Activated B cell treated with CpG ODN at 0.5 μM for 24 hours (primary cell): ENCODE measurements at regions not wholly inside any gene's neighbourhood (a gene's known extent, or its start where the extent isn't known, plus 50 kb on each side); places are given as distances from the start of the nearest gene placed in this dataset.
"Not testable (repeated sequence)": the region's sequence is repeated elsewhere in the genome, so short reads cannot be mapped to it uniquely, and the experiment has no call there.

Experiments used
- ATAC-seq: fragments of 200-7000 bp; cut with Tn5 transposase; one replicate; pipeline ENCODE4 v1.10.0; 2021; ENCODE audit warnings: low read depth, mild to moderate bottlenecking, moderate library complexity
- CTCF ChIA-PET: fragments of 350-600 bp; sonication (Branson Sonifier 250); formaldehyde crosslinking; loops from one replicate; lab custom pipeline; 2021; ENCODE audit warnings: antibody characterized with exemption; lab: Charles Lee
- POLR2A ChIA-PET: fragments of 350-600 bp; sonication (Branson Sonifier 250); formaldehyde crosslinking; loops from one replicate; lab custom pipeline; 2021; ENCODE audit warnings: antibody characterized with exemption; lab: Charles Lee
- DNase-seq: peaks from one replicate; pipeline ENCODE4 v3.0.0; 2022
- H3K27ac Mint-ChIP-seq: one replicate; pipeline ENCODE4 v1.8.0; 2020; ENCODE audit warnings: mixed read lengths
- H3K27me3 Mint-ChIP-seq: one replicate; pipeline ENCODE4 v1.8.0; 2021; ENCODE audit warnings: mixed read lengths
- H3K36me3 Mint-ChIP-seq: one replicate; pipeline ENCODE4 v1.8.0; 2021; ENCODE audit warnings: low read depth, mixed read lengths
- H3K4me1 Mint-ChIP-seq: one replicate; pipeline ENCODE4 v1.8.0; 2021; ENCODE audit warnings: mixed read lengths
- H3K4me3 Mint-ChIP-seq: one replicate; pipeline ENCODE4 v1.8.0; 2020; ENCODE audit warnings: mild to moderate bottlenecking, mixed read lengths
- H3K9me3 Mint-ChIP-seq: one replicate; pipeline ENCODE4 v1.8.0; 2020; ENCODE audit warnings: mixed read lengths
- CTCF ChIP-seq: fragments of 200-600 bp; IDR thresholded peaks from one replicate; pipeline ENCODE4 v1.8.0; 2022; ENCODE audit warnings: antibody characterized with exemption, mild to moderate bottlenecking
- intact Hi-C: fragments of 100-400 bp; cut with micrococcal nuclease; formaldehyde crosslinking; loops from one replicate; pipeline ENCODE4 v1.15.1; 2024

DNA sequence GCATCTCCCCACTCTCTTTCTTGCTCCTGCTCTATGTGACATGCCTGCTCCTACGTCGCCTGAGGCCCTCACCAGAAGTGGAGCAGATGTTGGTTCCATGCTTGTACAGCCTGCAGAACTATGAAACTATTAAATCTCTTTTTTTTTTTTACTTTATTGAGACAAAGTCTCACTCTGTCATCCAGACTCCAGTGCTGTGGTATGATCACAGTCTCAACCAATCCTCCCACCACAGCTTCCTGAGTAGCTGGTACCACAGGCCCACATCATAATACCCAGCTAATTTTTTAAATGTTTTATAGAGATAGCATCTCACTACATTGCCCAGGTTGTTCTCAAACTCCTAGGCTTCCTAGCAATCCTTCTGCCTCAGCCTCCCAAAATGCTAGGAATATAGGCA lies 1067.7 kb downstream of the PCDH9 start:
- H3K4me3 Mint-ChIP-seq = no peak overlapping the region
- H3K4me1 Mint-ChIP-seq = peaks cover 5% of the 10 kb centered on the region
- DNase-seq = no peak
- no peaks in the 10 kb centered on the region for H3K36me3 Mint-ChIP-seq
- H3K9me3 Mint-ChIP-seq = no peaks in the 10 kb centered on the region
- no peak for ATAC-seq
- no peak for TF ChIP-seq CTCF
- H3K27ac Mint-ChIP-seq = no peak overlapping the region
- no peaks in the 10 kb centered on the region for H3K27me3 Mint-ChIP-seq
- POLR2A ChIA-PET = no interaction called here
- intact Hi-C loops = no loop called here
- CTCF ChIA-PET = no interaction called here

DNA sequence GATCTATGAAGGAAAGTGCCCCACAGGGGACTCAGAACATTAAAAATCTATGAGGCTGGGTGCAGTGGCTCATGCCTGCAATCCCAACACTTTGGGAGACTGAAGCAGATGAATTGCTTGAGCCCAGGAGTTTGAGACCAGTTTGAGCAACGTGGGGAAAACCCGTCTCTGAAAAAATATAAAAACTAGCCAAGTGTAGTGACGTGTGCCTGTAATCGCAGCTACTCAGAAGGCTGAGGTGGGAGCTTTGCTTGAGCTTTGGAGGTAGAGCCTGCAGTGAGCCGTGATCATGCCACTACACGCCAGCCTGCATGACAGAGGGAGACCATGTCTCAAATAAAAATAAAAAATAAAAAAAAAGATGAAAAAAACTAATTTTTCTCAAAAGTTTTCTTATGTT lies 1070.6 kb downstream of the PCDH9 start:
- Mint-ChIP-seq H3K27me3 (no peaks in the 10 kb centered on the region), H3K36me3 (no peaks in the 10 kb centered on the region), H3K4me1 (peaks cover 5% of the 10 kb centered on the region), H3K9me3 (no peaks in the 10 kb centered on the region), H3K27ac (no peak overlapping the region), H3K4me3 (no peak overlapping the region)
- DNase-seq (no peak), ATAC-seq (no peak)
- TF ChIP-seq CTCF = no peak
- POLR2A ChIA-PET = no interaction called here
- intact Hi-C loops = no loop called here
- CTCF ChIA-PET = no interaction called here

- Mint-ChIP-seq H3K4me1 (peaks cover 5% of the 10 kb centered on the region), H3K36me3 (no peaks in the 10 kb centered on the region), H3K4me3 (no peak overlapping the region), H3K27me3 (no peaks in the 10 kb centered on the region), H3K9me3 (no peaks in the 10 kb centered on the region), H3K27ac (no peak overlapping the region)
- intact Hi-C loops = no loop called here
- POLR2A ChIA-PET = no interaction called here
- DNase-seq = no peak
- CTCF ChIA-PET = no interaction called here
- ATAC-seq = no peak
- no peak for TF ChIP-seq CTCF
These were observed 1075.2 kb downstream of the PCDH9 start for GRCh38 chr13:66154976-66155375.

DNA sequence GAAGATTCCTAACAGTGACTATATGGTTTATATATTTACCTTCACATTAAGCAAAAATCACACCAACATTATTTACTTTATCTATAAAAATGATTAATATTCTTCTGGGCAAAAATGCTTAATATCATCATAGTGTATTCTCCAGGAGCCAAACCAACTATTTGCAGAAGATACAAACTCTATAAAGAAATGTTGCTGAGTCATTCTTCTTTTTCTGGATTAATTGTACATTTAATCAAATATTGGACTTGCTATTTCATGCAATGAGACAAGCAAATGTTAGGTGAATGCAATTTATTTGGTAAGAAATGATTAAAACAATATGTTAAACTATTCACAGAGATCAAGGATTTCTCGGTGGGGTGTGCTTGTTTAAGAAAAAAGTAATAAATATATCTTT lies 1075.8 kb downstream of the PCDH9 start:
- DNase-seq (no peak), ATAC-seq (no peak)
- H3K27ac Mint-ChIP-seq = no peak overlapping the region
- ChIA-PET CTCF (no interaction called here), POLR2A (no interaction called here)
- peaks cover 3% of the 10 kb centered on the region for H3K4me1 Mint-ChIP-seq
- H3K36me3 Mint-ChIP-seq = no peaks in the 10 kb centered on the region
- no peaks in the 10 kb centered on the region for H3K27me3 Mint-ChIP-seq
- intact Hi-C loops = no loop called here
- TF ChIP-seq CTCF = no peak
- no peaks in the 10 kb centered on the region for H3K9me3 Mint-ChIP-seq
- no peak overlapping the region for H3K4me3 Mint-ChIP-seq

- ChIA-PET CTCF (no interaction called here), POLR2A (no interaction called here)
- no peaks in the 10 kb centered on the region for H3K9me3 Mint-ChIP-seq
- H3K27me3 Mint-ChIP-seq = no peaks in the 10 kb centered on the region
- TF ChIP-seq CTCF = no peak
- H3K27ac Mint-ChIP-seq = no peak overlapping the region
- DNase-seq (no peak), ATAC-seq (no peak)
- no peaks in the 10 kb centered on the region for H3K4me1 Mint-ChIP-seq
- no peak overlapping the region for H3K4me3 Mint-ChIP-seq
- H3K36me3 Mint-ChIP-seq = no peaks in the 10 kb centered on the region
- intact Hi-C loops = no loop called here
These were observed 1077.5 kb downstream of the PCDH9 start for GRCh38 chr13:66152596-66152995.

- CTCF ChIA-PET, H3K36me3 Mint-ChIP-seq, POLR2A ChIA-PET, DNase-seq, H3K9me3 Mint-ChIP-seq, H3K4me3 Mint-ChIP-seq, intact Hi-C loops, H3K27me3 Mint-ChIP-seq, ATAC-seq, H3K27ac Mint-ChIP-seq: not testable (repeated sequence)
- peaks cover 15% of the 10 kb centered on the region for H3K4me1 Mint-ChIP-seq
These were observed 1085.8 kb downstream of the PCDH9 start for GRCh38 chr13:66144357-66144756.
